ENCODE measurements at regions not wholly inside any gene's neighbourhood (a gene's known extent, or its start where the extent isn't known, plus 50 kb on each side); places are given as distances from the start of the nearest gene placed in this dataset.

- intact Hi-C loops (cut with micrococcal nuclease), result no loop called here
- no peak overlapping the region for H3K27ac Mint-ChIP-seq
- H3K27ac ChIP-seq (ENCODE audit: low read length), result no peak overlapping the region
Observed at GRCh38 chr11:25327656-25328055, 830.8 kb downstream of the LUZP2 start.

DNA sequence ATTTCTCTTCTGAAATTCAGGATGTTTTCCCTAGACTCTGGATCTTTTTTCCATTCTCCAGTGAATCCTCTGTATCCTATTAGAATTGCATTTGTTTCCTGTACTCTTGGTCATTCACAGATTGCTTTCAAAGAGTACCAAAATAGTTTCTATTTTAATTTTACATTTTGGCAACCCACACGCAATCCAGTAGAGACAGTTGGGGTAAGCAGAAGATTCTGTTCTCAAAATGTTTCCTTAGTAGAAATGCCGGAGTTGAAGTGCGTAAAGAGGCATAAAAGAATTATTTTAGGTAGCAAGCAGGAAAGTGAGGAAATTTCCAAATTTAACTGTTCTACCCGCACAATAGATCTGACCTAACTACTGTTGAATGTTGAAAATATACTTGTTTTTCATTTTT, 842.4 kb downstream of the LUZP2 start:
- TF ChIP-seq CTCF (IDR thresholded peaks at IDR 0.05), result no peak
- H3K36me3 Mint-ChIP-seq, result no peaks in the 10 kb centered on the region
- intact Hi-C loops (cut with micrococcal nuclease), result no loop called here
- H3K9me3 Mint-ChIP-seq, result peaks cover 6 to 15% of the 10 kb centered on the region in 2 donors
- ATAC-seq, result no peak
- no peaks in the 10 kb centered on the region for H3K4me1 ChIP-seq (ENCODE audit: control insufficient read depth, insufficient read depth, low read length)
- no peaks in the 10 kb centered on the region for H3K4me1 Mint-ChIP-seq
- no peak overlapping the region for H3K4me3 ChIP-seq (ENCODE audit: low read length)
- 94% methylated on average over 4 of the region's 4 CpGs for WGBS (ENCODE audit: insufficient coverage)
- H3K27ac ChIP-seq (ENCODE audit: low read length), result no peak overlapping the region
- no peaks in the 10 kb centered on the region for H3K9me3 ChIP-seq (ENCODE audit: control insufficient read depth, insufficient read depth, low read length)
- H3K27ac Mint-ChIP-seq, result no peak overlapping the region
- no peaks in the 10 kb centered on the region for H3K36me3 ChIP-seq (ENCODE audit: control insufficient read depth, insufficient read depth, low read length)
- H3K4me3 Mint-ChIP-seq, result no peak overlapping the region
- no peaks in the 10 kb centered on the region for H3K27me3 Mint-ChIP-seq (ENCODE audit: low read depth in 2 of 2)
- H3K27me3 ChIP-seq (ENCODE audit: control insufficient read depth, insufficient read depth, low read length), result no peaks in the 10 kb centered on the region
- no peak for DNase-seq

More at GRCh38 chr11:25327656-25328055, 830.8 kb downstream of the LUZP2 start:
- H3K4me1 ChIP-seq (ENCODE audit: control insufficient read depth, insufficient read depth, low read length), result no peaks in the 10 kb centered on the region
- H3K4me3 ChIP-seq (ENCODE audit: low read length), result no peak overlapping the region
- no peaks in the 10 kb centered on the region for H3K36me3 Mint-ChIP-seq
- no peak for ATAC-seq
- no peaks in the 10 kb centered on the region for H3K27me3 Mint-ChIP-seq (ENCODE audit: low read depth in 2 of 2)
- H3K9me3 Mint-ChIP-seq, result peaks cover 2 to 10% of the 10 kb centered on the region in 2 donors
- H3K9me3 ChIP-seq (ENCODE audit: control insufficient read depth, insufficient read depth, low read length), result no peaks in the 10 kb centered on the region
- H3K4me3 Mint-ChIP-seq, result no peak overlapping the region
- no peaks in the 10 kb centered on the region for H3K27me3 ChIP-seq (ENCODE audit: control insufficient read depth, insufficient read depth, low read length)
- 85% methylated on average over 3 of the region's 4 CpGs for WGBS (ENCODE audit: insufficient coverage)
- no peaks in the 10 kb centered on the region for H3K4me1 Mint-ChIP-seq
- no peak for TF ChIP-seq CTCF (IDR thresholded peaks at IDR 0.05)
- DNase-seq, result no peak
- no peaks in the 10 kb centered on the region for H3K36me3 ChIP-seq (ENCODE audit: control insufficient read depth, insufficient read depth, low read length)

GRCh38 chr11:25349537-25349936, 852.7 kb downstream of the LUZP2 start:
- H3K36me3 ChIP-seq (ENCODE audit: control insufficient read depth, insufficient read depth, low read length), result no peaks in the 10 kb centered on the region
- Mint-ChIP-seq H3K36me3 (no peaks in the 10 kb centered on the region), H3K4me3 (no peak overlapping the region), H3K27me3 (ENCODE audit: low read depth in 2 of 2) (no peaks in the 10 kb centered on the region), H3K9me3 (peaks cover 14 to 18% of the 10 kb centered on the region in 2 donors), H3K4me1 (no peaks in the 10 kb centered on the region), H3K27ac (no peak overlapping the region)
- DNase-seq (no peak), ATAC-seq (no peak)
- H3K4me3 ChIP-seq (ENCODE audit: low read length), result no peak overlapping the region
- H3K27me3 ChIP-seq (ENCODE audit: control insufficient read depth, insufficient read depth, low read length), result no peaks in the 10 kb centered on the region
- TF ChIP-seq CTCF (IDR thresholded peaks at IDR 0.05), result no peak
- intact Hi-C loops (cut with micrococcal nuclease), result no loop called here
- H3K9me3 ChIP-seq (ENCODE audit: control insufficient read depth, insufficient read depth, low read length), result peaks cover 8% of the 10 kb centered on the region
- no peak overlapping the region for H3K27ac ChIP-seq (ENCODE audit: low read length)
- H3K4me1 ChIP-seq (ENCODE audit: control insufficient read depth, insufficient read depth, low read length), result no peaks in the 10 kb centered on the region
- 57% methylated on average over 1 of the region's 1 CpG for WGBS (ENCODE audit: insufficient coverage)

Data from natural killer cell (primary cell).